ENCODE measurements at regions not wholly inside any gene's neighbourhood (a gene's known extent, or its start where the extent isn't known, plus 50 kb on each side); places are given as distances from the start of the nearest gene placed in this dataset.

- Histone ChIP-seq H3K27ac (ENCODE audit: low read depth, low read length) (no peak overlapping the region), H4K20me1 (ENCODE audit: insufficient read depth, low read length) (no peaks in the 10 kb centered on the region), H2AFZ (ENCODE audit: low read length) (no peak overlapping the region), H3K4me2 (ENCODE audit: insufficient read depth, low read length) (no peak overlapping the region), H3K9me3 (ENCODE audit: low read depth, low read length) (no peaks in the 10 kb centered on the region), H3K4me3 (ENCODE audit: insufficient read depth, low read length) (no peak overlapping the region), H3K36me3 (ENCODE audit: insufficient read depth, low read length) (no peaks in the 10 kb centered on the region), H3K27me3 (ENCODE audit: insufficient read depth, low read length) (no peaks in the 10 kb centered on the region), H3K4me1 (ENCODE audit: insufficient read depth, low read length) (no peaks in the 10 kb centered on the region), H3K79me2 (ENCODE audit: insufficient read depth, low read length) (no peaks in the 10 kb centered on the region)
- DNase-seq (ENCODE audit: insufficient read length, low spot score, missing footprints): no peak
- no peak for TF ChIP-seq CTCF (IDR thresholded peaks at IDR 0.05; ENCODE audit: extremely low read depth, low read depth, low read length)
These were observed 1713.1 kb upstream of the PCDH20 start for GRCh38 chr13:63128716-63129115.

- Histone ChIP-seq H3K36me3 (ENCODE audit: insufficient read depth, low read length) (no peaks in the 10 kb centered on the region), H3K9me3 (ENCODE audit: low read depth, low read length) (no peaks in the 10 kb centered on the region), H2AFZ (ENCODE audit: low read length) (no peak overlapping the region), H3K4me3 (ENCODE audit: insufficient read depth, low read length) (no peak overlapping the region), H3K27me3 (ENCODE audit: insufficient read depth, low read length) (no peaks in the 10 kb centered on the region), H3K4me1 (ENCODE audit: insufficient read depth, low read length) (no peaks in the 10 kb centered on the region), H3K27ac (ENCODE audit: low read depth, low read length) (no peak overlapping the region), H3K4me2 (ENCODE audit: insufficient read depth, low read length) (no peak overlapping the region), H3K79me2 (ENCODE audit: insufficient read depth, low read length) (no peaks in the 10 kb centered on the region), H4K20me1 (ENCODE audit: insufficient read depth, low read length) (no peaks in the 10 kb centered on the region)
- TF ChIP-seq CTCF (IDR thresholded peaks at IDR 0.05; ENCODE audit: extremely low read depth, low read depth, low read length): peak; percentile 53
- peak; percentile 42 for DNase-seq (ENCODE audit: insufficient read length, low spot score, missing footprints)
These were observed 1709.2 kb upstream of the PCDH20 start for GRCh38 chr13:63124863-63125262.

- Histone ChIP-seq H3K79me2 (ENCODE audit: insufficient read depth, low read length) (no peaks in the 10 kb centered on the region), H3K4me2 (ENCODE audit: insufficient read depth, low read length) (no peak overlapping the region), H3K4me3 (ENCODE audit: insufficient read depth, low read length) (no peak overlapping the region), H3K36me3 (ENCODE audit: insufficient read depth, low read length) (no peaks in the 10 kb centered on the region), H3K9me3 (ENCODE audit: low read depth, low read length) (no peaks in the 10 kb centered on the region), H3K4me1 (ENCODE audit: insufficient read depth, low read length) (no peaks in the 10 kb centered on the region), H2AFZ (ENCODE audit: low read length) (no peak overlapping the region), H3K27ac (ENCODE audit: low read depth, low read length) (no peak overlapping the region), H3K27me3 (ENCODE audit: insufficient read depth, low read length) (no peaks in the 10 kb centered on the region), H4K20me1 (ENCODE audit: insufficient read depth, low read length) (no peaks in the 10 kb centered on the region)
- DNase-seq (ENCODE audit: insufficient read length, low spot score, missing footprints): no peak
- TF ChIP-seq CTCF (IDR thresholded peaks at IDR 0.05; ENCODE audit: extremely low read depth, low read depth, low read length): no peak
These were observed 1705.2 kb upstream of the PCDH20 start for GRCh38 chr13:63120883-63121282.

- no peak for DNase-seq (ENCODE audit: insufficient read length, low spot score, missing footprints)
- H4K20me1 ChIP-seq (ENCODE audit: insufficient read depth, low read length): no peaks in the 10 kb centered on the region
- no peak overlapping the region for H3K4me2 ChIP-seq (ENCODE audit: insufficient read depth, low read length)
- H3K4me3 ChIP-seq (ENCODE audit: insufficient read depth, low read length): no peak overlapping the region
- no peak overlapping the region for H3K27ac ChIP-seq (ENCODE audit: low read depth, low read length)
- no peaks in the 10 kb centered on the region for H3K36me3 ChIP-seq (ENCODE audit: insufficient read depth, low read length)
- no peak overlapping the region for H2AFZ ChIP-seq (ENCODE audit: low read length)
- no peaks in the 10 kb centered on the region for H3K27me3 ChIP-seq (ENCODE audit: insufficient read depth, low read length)
- H3K4me1 ChIP-seq (ENCODE audit: insufficient read depth, low read length): no peaks in the 10 kb centered on the region
- H3K79me2 ChIP-seq (ENCODE audit: insufficient read depth, low read length): no peaks in the 10 kb centered on the region
- no peaks in the 10 kb centered on the region for H3K9me3 ChIP-seq (ENCODE audit: low read depth, low read length)
- no peak for TF ChIP-seq CTCF (IDR thresholded peaks at IDR 0.05; ENCODE audit: extremely low read depth, low read depth, low read length)
These were observed 1702.1 kb upstream of the PCDH20 start for GRCh38 chr13:63117710-63118109.

Measured in osteoblast (primary cell).